ENCODE measurements at regions not wholly inside any gene's neighbourhood (a gene's known extent, or its start where the extent isn't known, plus 50 kb on each side); places are given as distances from the start of the nearest gene placed in this dataset.

GRCh38 chr4:163758032-163758431, 263.5 kb downstream of the TMA16 start:
- TF ChIP-seq EZH2 (IDR thresholded peaks at IDR 0.05; ENCODE audit: borderline replicate concordance, insufficient read depth, low read length, poor library complexity, severe bottlenecking): no peak
- no peak for TF ChIP-seq CTCF (IDR thresholded peaks at IDR 0.05; ENCODE audit: poor library complexity, severe bottlenecking)
- no peak for TF ChIP-seq TAF1 (IDR thresholded peaks at IDR 0.05; ENCODE audit: low read depth)
